ENCODE measurements at regions not wholly inside any gene's neighbourhood (a gene's known extent, or its start where the extent isn't known, plus 50 kb on each side); places are given as distances from the start of the nearest gene placed in this dataset.

DNA sequence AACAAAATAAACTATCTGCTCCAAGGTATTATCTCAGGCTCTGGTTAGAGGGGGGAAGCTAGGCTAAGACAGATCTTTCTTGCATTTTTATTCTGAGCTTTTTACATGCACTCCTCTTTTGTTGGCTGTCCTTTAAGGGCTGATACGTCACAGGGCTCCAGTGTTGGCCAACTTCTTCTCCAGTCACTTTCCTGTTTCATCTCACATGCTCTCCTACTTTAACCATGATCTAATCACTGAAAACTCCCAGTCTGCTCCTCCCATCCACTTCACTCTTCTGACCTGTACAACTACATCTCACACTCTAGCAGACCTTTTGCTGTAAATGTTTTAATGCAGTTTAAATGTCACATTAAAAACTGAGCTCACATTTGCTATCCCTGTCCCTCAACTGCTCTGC, 510.0 kb upstream of the KLF12 start:
- TF ChIP-seq, protein P1, sequence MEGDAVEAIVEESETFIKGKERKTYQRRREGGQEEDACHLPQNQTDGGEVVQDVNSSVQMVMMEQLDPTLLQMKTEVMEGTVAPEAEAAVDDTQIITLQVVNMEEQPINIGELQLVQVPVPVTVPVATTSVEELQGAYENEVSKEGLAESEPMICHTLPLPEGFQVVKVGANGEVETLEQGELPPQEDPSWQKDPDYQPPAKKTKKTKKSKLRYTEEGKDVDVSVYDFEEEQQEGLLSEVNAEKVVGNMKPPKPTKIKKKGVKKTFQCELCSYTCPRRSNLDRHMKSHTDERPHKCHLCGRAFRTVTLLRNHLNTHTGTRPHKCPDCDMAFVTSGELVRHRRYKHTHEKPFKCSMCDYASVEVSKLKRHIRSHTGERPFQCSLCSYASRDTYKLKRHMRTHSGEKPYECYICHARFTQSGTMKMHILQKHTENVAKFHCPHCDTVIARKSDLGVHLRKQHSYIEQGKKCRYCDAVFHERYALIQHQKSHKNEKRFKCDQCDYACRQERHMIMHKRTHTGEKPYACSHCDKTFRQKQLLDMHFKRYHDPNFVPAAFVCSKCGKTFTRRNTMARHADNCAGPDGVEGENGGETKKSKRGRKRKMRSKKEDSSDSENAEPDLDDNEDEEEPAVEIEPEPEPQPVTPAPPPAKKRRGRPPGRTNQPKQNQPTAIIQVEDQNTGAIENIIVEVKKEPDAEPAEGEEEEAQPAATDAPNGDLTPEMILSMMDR (conservative IDR thresholded peaks at IDR 0.05; ENCODE audit: low read depth, low read length), result no peak
- H3K27ac ChIP-seq, result no peak overlapping the region

DNA sequence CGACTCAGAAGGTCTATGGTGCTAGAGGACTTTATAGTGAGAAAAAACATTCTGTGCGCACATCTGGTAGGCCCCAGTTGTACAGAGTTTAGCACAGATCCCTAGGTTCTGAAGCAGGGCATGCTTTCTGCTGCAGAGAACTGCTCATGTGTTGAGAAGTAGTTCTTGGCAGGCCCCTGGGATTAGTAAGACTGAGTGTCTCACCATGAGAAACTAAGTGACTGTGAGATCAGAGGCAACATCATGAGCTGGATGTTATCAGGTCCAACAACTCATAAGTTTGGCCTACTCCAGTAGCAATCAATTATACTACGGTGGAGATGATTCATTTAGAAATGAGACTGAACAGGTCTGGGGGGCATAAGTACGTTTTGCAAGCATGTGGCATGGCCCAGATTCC, 507.4 kb upstream of the KLF12 start:
- no peaks in the 10 kb centered on the region for H3K27me3 ChIP-seq (ENCODE audit: insufficient read depth, low read depth)
- no peaks in the 10 kb centered on the region for H3K4me1 ChIP-seq (ENCODE audit: low read depth, poor library complexity, severe bottlenecking)
- H3K36me3 ChIP-seq (ENCODE audit: insufficient read depth), result no peaks in the 10 kb centered on the region
- H3K79me2 ChIP-seq (ENCODE audit: insufficient read depth, low read depth), result no peaks in the 10 kb centered on the region
- TF ChIP-seq, protein P1 (conservative IDR thresholded peaks at IDR 0.05; ENCODE audit: low read depth, low read length), result no peak
- H4K20me1 ChIP-seq (ENCODE audit: insufficient read depth), result no peaks in the 10 kb centered on the region
- no peak overlapping the region for H3K4me2 ChIP-seq
- no peak overlapping the region for H3K27ac ChIP-seq
- H3K4me3 ChIP-seq (IDR thresholded peaks at IDR 0.05; ENCODE audit: insufficient read depth, low read depth, low read length), result no peak overlapping the region
- no peak overlapping the region for H2AFZ ChIP-seq (ENCODE audit: low read depth)
- no peak overlapping the region for H3K9ac ChIP-seq

More for the DNA sequence above, 510.0 kb upstream of the KLF12 start:
- Histone ChIP-seq H3K4me1 (ENCODE audit: low read depth, poor library complexity, severe bottlenecking) (no peaks in the 10 kb centered on the region), H3K79me2 (ENCODE audit: insufficient read depth, low read depth) (no peaks in the 10 kb centered on the region), H3K4me2 (no peak overlapping the region), H4K20me1 (ENCODE audit: insufficient read depth) (no peaks in the 10 kb centered on the region), H3K36me3 (ENCODE audit: insufficient read depth) (no peaks in the 10 kb centered on the region), H2AFZ (ENCODE audit: low read depth) (no peak overlapping the region), H3K4me3 (IDR thresholded peaks at IDR 0.05; ENCODE audit: insufficient read depth, low read depth, low read length) (no peak overlapping the region), H3K27me3 (ENCODE audit: insufficient read depth, low read depth) (no peaks in the 10 kb centered on the region), H3K9ac (no peak overlapping the region)

DNA sequence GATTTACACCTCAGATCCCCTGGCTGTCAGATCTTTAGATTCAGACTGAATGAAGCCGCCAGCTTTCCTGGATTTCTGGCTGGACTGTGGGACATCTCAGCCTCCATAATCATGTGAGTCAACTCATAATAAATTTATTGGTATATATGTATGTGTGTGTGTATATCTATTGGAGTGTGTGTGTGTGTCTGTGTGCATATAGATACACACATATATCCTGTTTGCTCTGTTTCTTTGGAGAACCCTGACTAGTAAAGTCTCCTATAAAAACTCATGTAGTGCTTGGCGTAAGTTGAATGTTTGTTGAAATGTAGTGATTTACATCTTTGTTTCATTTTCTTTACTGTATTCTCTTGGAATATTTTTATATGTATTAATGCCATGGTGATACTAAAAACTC, 499.5 kb upstream of the KLF12 start:
- Histone ChIP-seq H3K9ac (no peak overlapping the region), H2AFZ (ENCODE audit: low read depth) (no peak overlapping the region), H4K20me1 (ENCODE audit: insufficient read depth) (no peaks in the 10 kb centered on the region), H3K4me2 (no peak overlapping the region), H3K27ac (no peak overlapping the region), H3K4me1 (ENCODE audit: low read depth, poor library complexity, severe bottlenecking) (no peaks in the 10 kb centered on the region), H3K36me3 (ENCODE audit: insufficient read depth) (no peaks in the 10 kb centered on the region), H3K4me3 (IDR thresholded peaks at IDR 0.05; ENCODE audit: insufficient read depth, low read depth, low read length) (no peak overlapping the region), H3K27me3 (ENCODE audit: insufficient read depth, low read depth) (no peaks in the 10 kb centered on the region), H3K79me2 (ENCODE audit: insufficient read depth, low read depth) (no peaks in the 10 kb centered on the region)
- TF ChIP-seq, protein P1 (conservative IDR thresholded peaks at IDR 0.05; ENCODE audit: low read depth, low read length), result no peak

DNA sequence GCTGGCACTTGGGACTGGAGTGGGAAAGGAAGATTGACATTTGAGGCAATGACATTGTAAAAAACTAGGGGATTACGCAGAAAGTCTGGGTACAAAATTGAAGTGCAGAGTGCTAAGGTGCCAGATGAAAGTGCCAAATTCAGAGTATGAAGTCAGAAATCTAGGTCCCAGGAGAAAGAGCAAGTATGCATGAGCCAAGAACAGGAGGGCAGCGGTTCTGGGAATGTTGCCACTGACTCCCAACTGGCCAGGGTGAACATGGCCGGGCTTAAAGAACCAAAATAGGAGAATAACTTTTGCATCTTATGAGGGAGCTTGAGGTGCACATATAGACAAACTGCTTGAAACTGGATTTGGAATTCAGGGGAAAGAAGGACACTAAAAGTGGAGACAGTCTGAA, 495.8 kb upstream of the KLF12 start:
- Histone ChIP-seq H3K27ac (no peak overlapping the region), H3K27me3 (ENCODE audit: insufficient read depth, low read depth) (no peaks in the 10 kb centered on the region), H3K79me2 (ENCODE audit: insufficient read depth, low read depth) (no peaks in the 10 kb centered on the region), H4K20me1 (ENCODE audit: insufficient read depth) (no peaks in the 10 kb centered on the region), H3K9ac (no peak overlapping the region), H2AFZ (ENCODE audit: low read depth) (no peak overlapping the region), H3K4me1 (ENCODE audit: low read depth, poor library complexity, severe bottlenecking) (no peaks in the 10 kb centered on the region), H3K4me3 (IDR thresholded peaks at IDR 0.05; ENCODE audit: insufficient read depth, low read depth, low read length) (no peak overlapping the region), H3K4me2 (no peak overlapping the region), H3K36me3 (ENCODE audit: insufficient read depth) (no peaks in the 10 kb centered on the region)
- TF ChIP-seq, protein P1 (conservative IDR thresholded peaks at IDR 0.05; ENCODE audit: low read depth, low read length), result no peak

All from KMS-11 (cell line).